Body of pancreas (tissue), 4 donors: ENCODE measurements at regions not wholly inside any gene's neighbourhood (a gene's known extent, or its start where the extent isn't known, plus 50 kb on each side); places are given as distances from the start of the nearest gene placed in this dataset.

Experiments used
- ATAC-seq: fragments of 150-250 bp; one replicate; pipeline ENCODE4 v1.9.1; 2016
- DNase-seq, 4 donors: peaks; one replicate each; pipeline ENCODE4 v3.0.0-alpha.2; 2019
- H3K27ac ChIP-seq, 4 donors: fragments of 200-600 bp; sonication (generic); 1 replicate in 3 of 4; 2 replicates in 1 of 4; pipeline versions ENCODE4 v1.5.1 to v1.6.1; 2016 to 2019; ENCODE audit warnings: mild to moderate bottlenecking in 1 of 4, mixed read lengths in 1 of 4, moderate library complexity in 1 of 4
- H3K27me3 ChIP-seq, 2 donors: fragments of 200-600 bp; sonication (generic); one replicate each; pipeline ENCODE4 v1.6.0; 2016; ENCODE audit warnings: mild to moderate bottlenecking in 1 of 2
- H3K36me3 ChIP-seq, 2 donors: fragments of 200-600 bp; sonication (generic); replicated peaks in 1 of 2; 2 replicates each; pipeline ENCODE4 v1.5.1; 2016; ENCODE audit warnings: low read depth in 2 of 2; ENCODE audit not compliant: insufficient read depth in 1 of 2
- H3K4me1 ChIP-seq: fragments of 200-600 bp; sonication (generic); one replicate; pipeline ENCODE4 v1.6.0; 2016
- H3K4me3 ChIP-seq, 2 donors: fragments of 200-600 bp; sonication (generic); 1 replicate in 1 of 2; 2 replicates in 1 of 2; pipeline ENCODE4 v1.5.1; 2016 to 2019
- H3K9me3 ChIP-seq, 3 donors: fragments of 200-600 bp; sonication (generic); 1 replicate in 2 of 3; 2 replicates in 1 of 3; pipeline ENCODE4 v1.5.1; 2016
- POLR2A ChIP-seq, 3 donors: fragments of 450-650 bp; IDR thresholded peaks; one replicate each; pipeline ENCODE4 v1.6.1; 2016; ENCODE audit warnings: antibody characterized with exemption in 3 of 3, mild to moderate bottlenecking in 2 of 3
- WGBS, 2 donors: methylation state at CpG; one replicate each; pipeline ENCODE4 v1.1.5; 2017; 5-methylcytosine and 5-hydroxymethylcytosine counted together
- intact Hi-C: fragments of 100-400 bp; cut with DNase I; formaldehyde crosslinking; loops from one replicate; pipeline ENCODE4 v1.15.1; 2023
- TF ChIP-seq, protein P1 (sequence below), 7 experiments: fragments of 450-650 bp in 4 of 7; fragments of 200-600 bp in 3 of 7; sonication (generic) in 3 of 7; IDR thresholded peaks; one replicate each; pipeline ENCODE4 v1.5.1; 2016 to 2019; ENCODE audit warnings: antibody characterized with exemption in 7 of 7

DNA sequence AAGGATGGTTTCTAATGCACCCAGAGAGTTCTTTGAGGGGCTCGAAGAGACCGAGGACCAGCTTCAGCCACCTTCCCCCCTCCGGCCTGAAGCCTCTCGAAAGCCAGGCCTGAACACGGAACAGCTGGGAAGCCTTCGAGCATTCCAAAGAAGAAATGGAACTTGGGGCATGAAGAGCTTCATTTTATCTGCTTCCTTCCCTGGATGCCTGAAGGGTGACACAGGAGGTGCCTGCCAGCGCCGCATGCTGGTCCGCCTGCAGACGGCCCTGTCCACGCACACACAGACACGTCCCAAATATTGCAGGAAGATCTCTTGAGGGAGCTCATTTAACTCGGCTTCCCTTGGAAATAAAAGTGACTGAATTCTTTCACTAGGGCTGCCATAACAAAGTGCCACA is 73.7 kb downstream of the TOMM20 start:
- DNase-seq (no peak), ATAC-seq (no peak)
- intact Hi-C loops: loop anchor here (10.0 kb wide), 1 partner anchor 50 kb away; no protein-coding TSS in a partner anchor
- Histone ChIP-seq H3K4me3 (no peak overlapping the region), H3K27me3 (no peaks in the 10 kb centered on the region), H3K36me3 (no peaks in the 10 kb centered on the region), H3K4me1 (peaks cover 9% of the 10 kb centered on the region), H3K27ac (no peak overlapping the region), H3K9me3 (no peaks in the 10 kb centered on the region)
- 83 to 88% methylated on average over 8 to 13 of the region's 13 CpGs for WGBS, 2 donors
- TF ChIP-seq POLR2A (IDR thresholded peaks at IDR 0.05): no peak
- TF ChIP-seq, protein P1, sequence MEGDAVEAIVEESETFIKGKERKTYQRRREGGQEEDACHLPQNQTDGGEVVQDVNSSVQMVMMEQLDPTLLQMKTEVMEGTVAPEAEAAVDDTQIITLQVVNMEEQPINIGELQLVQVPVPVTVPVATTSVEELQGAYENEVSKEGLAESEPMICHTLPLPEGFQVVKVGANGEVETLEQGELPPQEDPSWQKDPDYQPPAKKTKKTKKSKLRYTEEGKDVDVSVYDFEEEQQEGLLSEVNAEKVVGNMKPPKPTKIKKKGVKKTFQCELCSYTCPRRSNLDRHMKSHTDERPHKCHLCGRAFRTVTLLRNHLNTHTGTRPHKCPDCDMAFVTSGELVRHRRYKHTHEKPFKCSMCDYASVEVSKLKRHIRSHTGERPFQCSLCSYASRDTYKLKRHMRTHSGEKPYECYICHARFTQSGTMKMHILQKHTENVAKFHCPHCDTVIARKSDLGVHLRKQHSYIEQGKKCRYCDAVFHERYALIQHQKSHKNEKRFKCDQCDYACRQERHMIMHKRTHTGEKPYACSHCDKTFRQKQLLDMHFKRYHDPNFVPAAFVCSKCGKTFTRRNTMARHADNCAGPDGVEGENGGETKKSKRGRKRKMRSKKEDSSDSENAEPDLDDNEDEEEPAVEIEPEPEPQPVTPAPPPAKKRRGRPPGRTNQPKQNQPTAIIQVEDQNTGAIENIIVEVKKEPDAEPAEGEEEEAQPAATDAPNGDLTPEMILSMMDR (IDR thresholded peaks at IDR 0.05): no peak

DNA sequence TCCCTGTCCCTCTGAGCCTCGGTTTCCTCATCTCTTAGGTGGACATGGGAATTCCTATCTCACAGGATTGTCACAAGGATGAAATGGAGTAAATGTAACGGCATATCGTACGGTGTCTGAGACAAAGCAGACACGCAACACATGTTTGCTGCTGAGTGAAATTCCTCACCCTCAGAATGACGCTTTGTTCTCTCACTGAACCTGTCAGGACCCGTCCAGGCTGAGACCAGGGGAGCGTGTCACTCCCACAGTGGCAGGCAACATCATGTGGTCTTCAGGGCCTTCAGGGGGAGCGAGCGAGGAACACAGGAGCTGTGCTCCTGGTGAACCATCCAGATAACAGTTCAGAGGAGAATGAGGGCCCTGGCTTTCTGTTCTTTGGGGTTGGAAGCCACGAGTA is 74.2 kb downstream of the TOMM20 start:
- WGBS, 2 donors: 86 to 93% methylated on average over 8 to 11 of the region's 11 CpGs
- TF ChIP-seq, protein P1 (IDR thresholded peaks at IDR 0.05): no peak
- no peak for TF ChIP-seq POLR2A (IDR thresholded peaks at IDR 0.05)
- intact Hi-C loops: loop anchor here (10.0 kb wide), 1 partner anchor 50 kb away; no protein-coding TSS in a partner anchor
- H3K27ac ChIP-seq: no peak overlapping the region
- no peaks in the 10 kb centered on the region for H3K36me3 ChIP-seq
- H3K4me1 ChIP-seq: peaks cover 4% of the 10 kb centered on the region
- no peaks in the 10 kb centered on the region for H3K9me3 ChIP-seq
- no peak overlapping the region for H3K4me3 ChIP-seq
- no peaks in the 10 kb centered on the region for H3K27me3 ChIP-seq
- DNase-seq (no peak), ATAC-seq (no peak)

DNA sequence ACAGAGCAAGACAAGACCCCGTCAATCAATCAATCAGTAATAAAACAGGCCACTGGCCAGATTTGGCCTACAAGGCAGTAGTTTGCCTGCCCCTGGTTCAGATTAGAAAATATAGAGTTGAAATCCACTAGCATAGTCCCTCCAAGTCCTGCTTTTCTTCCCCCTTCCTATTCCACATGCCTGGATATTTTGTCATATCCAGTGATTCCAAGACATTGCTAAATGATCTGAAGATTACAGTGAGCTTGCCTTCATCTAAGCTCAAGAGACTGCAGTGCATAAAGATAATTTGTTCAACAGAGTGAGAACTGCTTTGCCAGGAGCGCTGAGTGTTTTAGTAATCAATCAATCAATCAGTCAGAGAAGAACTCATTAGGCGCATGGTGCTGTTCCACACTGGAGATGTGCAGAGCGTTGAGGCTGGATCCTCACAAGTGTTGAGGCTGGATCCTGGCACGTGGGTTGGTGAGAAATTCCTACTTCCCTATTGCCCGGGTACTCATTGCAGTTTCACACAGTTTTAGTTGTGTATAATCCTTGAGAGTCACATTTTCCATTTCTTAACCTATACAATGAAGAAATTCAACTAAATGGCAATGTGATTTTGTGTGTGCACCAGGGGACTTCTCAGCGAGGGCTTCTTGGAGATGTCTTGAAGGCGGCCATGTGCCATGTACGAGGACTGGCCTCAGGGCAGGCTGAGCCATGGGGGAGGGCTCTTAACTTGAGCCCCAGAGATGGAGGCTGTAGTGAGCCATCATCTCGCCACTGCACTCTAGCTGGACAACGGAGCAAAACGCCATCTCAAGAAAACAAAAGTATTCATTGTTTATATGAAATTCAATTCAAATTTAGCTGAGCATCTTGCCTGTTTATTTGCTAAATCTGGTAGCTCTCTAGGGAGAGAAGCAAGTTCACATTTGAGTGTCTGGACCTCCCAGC is 76.3 kb downstream of the TOMM20 start:
- 81 to 83% methylated on average over 12 of the region's 12 CpGs for WGBS, 2 donors
- ATAC-seq (no peak), DNase-seq (no peak)
- Histone ChIP-seq H3K4me3 (no peak overlapping the region), H3K36me3 (no peaks in the 10 kb centered on the region), H3K27ac (peak overlapping the region in 2 of 4 donors; percentile 31 to 42), H3K27me3 (no peaks in the 10 kb centered on the region), H3K4me1 (peaks cover 4% of the 10 kb centered on the region), H3K9me3 (no peaks in the 10 kb centered on the region)
- TF ChIP-seq, protein P1 (IDR thresholded peaks at IDR 0.05): no peak
- no peak for TF ChIP-seq POLR2A (IDR thresholded peaks at IDR 0.05)
- intact Hi-C loops: loop anchor here (10.0 kb wide), 1 partner anchor 48 kb away; no protein-coding TSS in a partner anchor

DNA sequence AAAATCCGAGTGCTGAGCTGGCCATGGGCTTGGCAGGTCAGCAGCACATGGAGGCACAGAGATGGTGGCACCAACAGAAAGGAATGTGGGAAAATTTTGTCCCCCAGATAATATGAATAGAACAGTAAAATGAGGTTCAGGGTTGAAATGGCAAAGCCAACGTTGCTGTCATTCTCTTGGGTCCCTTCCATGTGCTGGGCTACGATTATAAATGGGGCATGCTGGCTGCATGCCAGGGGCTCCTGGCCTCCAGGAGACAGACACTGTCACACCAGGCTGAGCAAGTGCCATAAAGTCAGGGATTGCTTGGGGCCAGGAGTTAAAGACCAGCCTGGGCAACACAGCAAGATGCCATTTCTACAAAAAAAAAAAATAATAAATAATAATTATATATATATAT is 77.1 kb downstream of the TOMM20 start:
- no peak for ATAC-seq
- intact Hi-C loops: loop anchor here (10.0 kb wide), 1 partner anchor 47 kb away; no protein-coding TSS in a partner anchor
- WGBS, 2 donors: 31 to 40% methylated on average over 3 of the region's 3 CpGs

More for the DNA sequence above, 77.1 kb downstream of the TOMM20 start:
- no peaks in the 10 kb centered on the region for H3K27me3 ChIP-seq
- no peaks in the 10 kb centered on the region for H3K36me3 ChIP-seq
- peak overlapping the region in 2 of 4 donors; percentile 41 to 42 for H3K27ac ChIP-seq
- peaks cover 4% of the 10 kb centered on the region for H3K4me1 ChIP-seq
- H3K9me3 ChIP-seq: no peaks in the 10 kb centered on the region
- no peak for TF ChIP-seq POLR2A (IDR thresholded peaks at IDR 0.05)
- TF ChIP-seq, protein P1 (IDR thresholded peaks at IDR 0.05): no peak
- no peak overlapping the region for H3K4me3 ChIP-seq
- DNase-seq: peak; percentile 32 to 57 (median 44)
